ENCODE measurements at regions not wholly inside any gene's neighbourhood (a gene's known extent, or its start where the extent isn't known, plus 50 kb on each side); places are given as distances from the start of the nearest gene placed in this dataset.

GRCh38 chr2:16262526-16263178, 322.3 kb downstream of the MYCN start:
- Mint-ChIP-seq H3K4me1 (peaks cover 39% of the 10 kb centered on the region), H3K27ac (ENCODE audit: unreplicated experiment) (no peak overlapping the region), H3K36me3 (ENCODE audit: low read depth) (no peaks in the 10 kb centered on the region), H3K9me3 (no peaks in the 10 kb centered on the region), H3K27me3 (ENCODE audit: low read depth) (no peaks in the 10 kb centered on the region), H3K4me3 (no peak overlapping the region)
- TF ChIP-seq, protein P1, sequence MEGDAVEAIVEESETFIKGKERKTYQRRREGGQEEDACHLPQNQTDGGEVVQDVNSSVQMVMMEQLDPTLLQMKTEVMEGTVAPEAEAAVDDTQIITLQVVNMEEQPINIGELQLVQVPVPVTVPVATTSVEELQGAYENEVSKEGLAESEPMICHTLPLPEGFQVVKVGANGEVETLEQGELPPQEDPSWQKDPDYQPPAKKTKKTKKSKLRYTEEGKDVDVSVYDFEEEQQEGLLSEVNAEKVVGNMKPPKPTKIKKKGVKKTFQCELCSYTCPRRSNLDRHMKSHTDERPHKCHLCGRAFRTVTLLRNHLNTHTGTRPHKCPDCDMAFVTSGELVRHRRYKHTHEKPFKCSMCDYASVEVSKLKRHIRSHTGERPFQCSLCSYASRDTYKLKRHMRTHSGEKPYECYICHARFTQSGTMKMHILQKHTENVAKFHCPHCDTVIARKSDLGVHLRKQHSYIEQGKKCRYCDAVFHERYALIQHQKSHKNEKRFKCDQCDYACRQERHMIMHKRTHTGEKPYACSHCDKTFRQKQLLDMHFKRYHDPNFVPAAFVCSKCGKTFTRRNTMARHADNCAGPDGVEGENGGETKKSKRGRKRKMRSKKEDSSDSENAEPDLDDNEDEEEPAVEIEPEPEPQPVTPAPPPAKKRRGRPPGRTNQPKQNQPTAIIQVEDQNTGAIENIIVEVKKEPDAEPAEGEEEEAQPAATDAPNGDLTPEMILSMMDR (conservative IDR thresholded peaks at IDR 0.05) = no peak
- no peak for DNase-seq (ENCODE audit: low read depth, low spot score)

GRCh38 chr2:16261791-16262190, 321.4 kb downstream of the MYCN start:
- H3K4me3 Mint-ChIP-seq = no peak overlapping the region
- no peak for DNase-seq (ENCODE audit: low read depth, low spot score)
- TF ChIP-seq, protein P1 (conservative IDR thresholded peaks at IDR 0.05) = no peak
- no peak overlapping the region for H3K27ac Mint-ChIP-seq (ENCODE audit: unreplicated experiment)
- H3K36me3 Mint-ChIP-seq (ENCODE audit: low read depth) = no peaks in the 10 kb centered on the region
- peaks cover 43% of the 10 kb centered on the region for H3K4me1 Mint-ChIP-seq
- H3K27me3 Mint-ChIP-seq (ENCODE audit: low read depth) = no peaks in the 10 kb centered on the region
- no peaks in the 10 kb centered on the region for H3K9me3 Mint-ChIP-seq

DNA sequence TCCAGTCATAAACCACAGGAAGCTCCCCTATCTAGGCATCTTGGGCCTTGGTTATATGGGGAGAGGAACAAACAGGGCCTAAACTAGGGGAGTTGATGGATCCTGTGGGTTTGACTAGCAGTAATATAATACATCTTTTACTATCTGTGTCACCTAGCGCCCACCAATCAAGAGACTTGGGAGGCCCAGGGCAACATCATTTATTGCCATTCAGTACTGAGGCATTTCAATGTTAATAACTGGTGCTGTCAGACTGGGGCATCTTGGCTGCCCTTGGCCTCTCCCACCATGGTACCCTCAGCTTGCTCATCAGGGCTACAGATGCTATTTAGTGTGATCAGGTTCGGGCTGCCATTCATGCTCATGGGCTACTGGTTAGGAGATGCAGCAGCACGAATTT, 320.7 kb downstream of the MYCN start:
- Mint-ChIP-seq H3K4me1 (peaks cover 43% of the 10 kb centered on the region), H3K4me3 (no peak overlapping the region), H3K27ac (ENCODE audit: unreplicated experiment) (no peak overlapping the region), H3K27me3 (ENCODE audit: low read depth) (no peaks in the 10 kb centered on the region), H3K36me3 (ENCODE audit: low read depth) (no peaks in the 10 kb centered on the region), H3K9me3 (no peaks in the 10 kb centered on the region)
- no peak for DNase-seq (ENCODE audit: low read depth, low spot score)
- TF ChIP-seq, protein P1 (conservative IDR thresholded peaks at IDR 0.05) = no peak

GRCh38 chr2:16260041-16260830, 319.9 kb downstream of the MYCN start:
- no peaks in the 10 kb centered on the region for H3K36me3 Mint-ChIP-seq (ENCODE audit: low read depth)
- H3K4me3 Mint-ChIP-seq = no peak overlapping the region
- no peaks in the 10 kb centered on the region for H3K9me3 Mint-ChIP-seq
- no peaks in the 10 kb centered on the region for H3K27me3 Mint-ChIP-seq (ENCODE audit: low read depth)
- H3K4me1 Mint-ChIP-seq = peaks cover 42% of the 10 kb centered on the region
- no peak for DNase-seq (ENCODE audit: low read depth, low spot score)
- H3K27ac Mint-ChIP-seq (ENCODE audit: unreplicated experiment) = no peak overlapping the region
- TF ChIP-seq, protein P1 (conservative IDR thresholded peaks at IDR 0.05) = no peak

DNA sequence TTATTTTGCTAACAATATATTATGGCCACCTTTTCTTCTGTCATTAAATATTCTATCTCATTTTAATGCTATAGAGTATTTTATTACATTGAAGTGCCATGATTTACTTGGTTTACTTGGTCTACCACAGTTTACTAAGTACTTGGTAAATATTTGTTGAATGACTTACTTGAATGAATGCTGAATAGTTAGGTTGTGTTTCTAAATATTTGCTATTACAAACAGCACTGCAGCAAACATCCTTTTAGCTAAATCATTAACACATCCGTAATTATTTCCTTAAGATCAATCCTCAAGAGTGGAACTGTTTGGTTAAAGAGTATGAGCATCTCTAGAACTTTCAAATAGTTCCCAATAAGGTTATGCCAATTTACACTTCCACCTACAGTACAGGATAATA, 318.7 kb downstream of the MYCN start:
- Mint-ChIP-seq H3K4me3 (no peak overlapping the region), H3K27ac (ENCODE audit: unreplicated experiment) (no peak overlapping the region), H3K27me3 (ENCODE audit: low read depth) (no peaks in the 10 kb centered on the region), H3K4me1 (peaks cover 40% of the 10 kb centered on the region), H3K9me3 (no peaks in the 10 kb centered on the region), H3K36me3 (ENCODE audit: low read depth) (no peaks in the 10 kb centered on the region)
- TF ChIP-seq, protein P1 (conservative IDR thresholded peaks at IDR 0.05) = no peak
- no peak for DNase-seq (ENCODE audit: low read depth, low spot score)

Measured in neural crest cell (in vitro differentiated cells).